GM19455 (cell line): ENCODE measurements at regions not wholly inside any gene's neighbourhood (a gene's known extent, or its start where the extent isn't known, plus 50 kb on each side); places are given as distances from the start of the nearest gene placed in this dataset.

ENCODE experiments used
- ATAC-seq: cut with Tn5 transposase; IDR thresholded peaks from one replicate; pipeline ENCODE4 v1.9.1; 2021; ENCODE audit not compliant: unreplicated experiment

GRCh38 chr13:53466576-53466975, 438.0 kb downstream of the OLFM4 start:
- no peak for ATAC-seq

DNA sequence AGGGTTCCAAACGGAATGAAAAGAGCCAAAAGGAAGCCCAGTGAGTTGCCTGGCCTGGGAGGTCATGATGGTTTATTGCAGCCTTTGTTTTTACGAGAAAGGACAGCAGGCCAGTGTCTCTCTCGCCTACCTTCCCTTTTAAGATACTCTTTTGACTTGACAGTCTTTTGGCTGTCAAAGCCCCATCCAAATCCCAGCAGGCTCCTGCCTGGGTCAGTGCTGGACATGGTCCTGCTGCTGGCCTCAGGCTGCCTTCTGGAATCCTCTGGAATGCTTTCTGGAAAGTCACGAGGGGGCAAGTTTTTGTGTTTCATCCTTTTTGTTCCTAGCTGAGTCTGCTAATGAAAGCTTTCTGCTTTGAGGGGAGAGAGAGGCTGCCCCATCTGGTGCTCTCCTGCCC, 444.8 kb downstream of the OLFM4 start:
- ATAC-seq: no peak

GRCh38 chr13:53474878-53475277, 446.3 kb downstream of the OLFM4 start:
- no peak for ATAC-seq

DNA sequence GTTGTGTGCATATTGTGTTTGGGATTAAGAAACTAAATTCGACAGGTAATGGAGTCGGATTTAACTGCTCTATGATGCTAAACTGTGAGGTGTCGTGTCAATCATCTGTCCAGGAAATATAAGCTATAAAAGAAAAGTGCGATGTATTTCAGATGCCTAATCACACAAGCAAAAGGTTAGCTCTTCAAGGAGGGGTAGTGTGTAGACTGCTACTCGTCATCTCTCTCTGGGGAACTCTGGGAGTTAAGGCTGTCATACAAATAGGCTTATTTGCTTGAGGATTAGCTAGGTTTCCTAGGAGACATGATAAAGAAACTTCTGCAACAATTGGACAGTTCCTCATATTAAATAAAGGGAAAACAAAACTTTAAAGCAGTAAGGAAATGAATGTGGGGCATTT, 462.1 kb downstream of the OLFM4 start:
- no peak for ATAC-seq

DNA sequence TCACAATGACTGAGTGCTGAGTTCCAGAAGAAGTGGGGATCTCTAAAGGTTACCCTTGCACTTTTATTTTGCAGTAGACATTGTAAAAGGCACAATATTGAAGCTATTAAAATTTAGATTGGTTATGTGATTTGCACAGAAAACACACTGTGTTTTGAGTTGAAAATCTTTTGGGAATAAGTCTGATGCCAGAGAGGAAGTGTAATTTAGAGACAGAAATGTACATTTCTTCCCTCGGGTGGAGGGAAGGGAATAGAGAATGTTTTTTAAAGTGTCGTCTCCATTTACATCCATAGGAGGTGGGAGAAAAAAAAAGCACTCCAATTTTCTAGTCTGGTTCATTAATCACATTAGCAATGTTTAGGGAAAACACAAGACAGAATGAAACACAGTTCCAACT, 465.8 kb downstream of the OLFM4 start:
- no peak for ATAC-seq

DNA sequence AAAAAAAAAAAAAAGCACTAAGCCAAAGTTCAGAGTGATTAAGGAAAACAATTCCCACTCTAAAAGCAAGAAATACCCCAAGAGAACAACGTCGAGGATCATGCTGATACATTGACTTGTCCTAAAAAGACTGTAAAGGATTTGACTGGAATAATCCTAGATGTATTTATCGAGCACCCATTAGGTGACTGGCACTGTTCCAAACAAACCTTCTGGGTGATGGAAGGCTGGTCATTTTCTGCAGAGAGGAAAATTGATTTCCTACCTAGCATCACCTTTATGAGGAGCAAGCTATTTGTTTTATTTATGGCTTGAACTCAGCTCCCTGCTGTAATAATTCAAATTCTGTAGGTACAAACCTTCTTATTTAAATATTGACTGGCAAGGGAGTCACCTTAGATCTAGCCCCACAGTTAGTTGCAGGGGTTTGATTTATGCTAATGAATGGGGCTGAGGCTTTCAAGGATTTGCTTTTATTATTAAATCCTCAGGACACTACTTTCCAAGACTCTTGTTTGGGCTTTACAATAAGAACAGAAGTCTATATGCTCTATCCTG, 471.0 kb downstream of the OLFM4 start:
- ATAC-seq: no peak

DNA sequence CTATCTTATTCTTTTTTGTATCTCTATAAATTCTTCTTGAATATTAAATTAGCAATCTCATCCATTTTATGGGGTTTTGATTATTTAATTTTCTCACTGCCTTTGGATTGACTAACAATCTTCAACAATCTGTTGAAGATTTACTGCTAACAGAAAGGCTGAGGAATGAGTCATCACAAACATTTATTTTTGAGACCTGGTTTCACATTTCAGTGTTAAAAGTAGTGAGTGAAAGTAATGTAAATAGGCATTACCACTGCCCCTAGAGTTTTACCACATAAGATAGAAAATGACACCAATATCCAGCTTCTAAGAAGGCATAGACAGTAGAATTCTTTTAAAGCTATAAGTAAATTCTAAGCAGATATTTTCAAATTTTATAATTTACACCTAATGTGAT, 472.8 kb downstream of the OLFM4 start:
- ATAC-seq: peak; percentile 78

DNA sequence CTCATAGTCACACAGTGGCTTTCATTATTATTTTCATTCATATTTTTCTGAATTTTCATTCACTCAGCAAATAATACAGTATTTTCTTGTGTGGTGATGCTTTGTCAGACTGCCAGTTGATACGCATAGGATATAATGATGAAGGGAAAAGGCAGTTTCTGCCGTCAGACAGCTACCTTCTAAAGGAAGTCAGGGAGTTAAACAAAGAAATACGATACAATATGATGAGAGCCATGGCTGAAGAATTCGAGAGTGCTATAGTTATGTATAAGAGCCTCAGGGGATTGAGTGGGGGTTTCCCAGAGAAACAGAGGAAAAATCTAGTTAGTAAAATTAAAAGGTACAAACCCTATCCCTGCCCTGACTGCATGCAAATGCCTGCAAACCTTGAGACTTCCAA, 479.1 kb downstream of the OLFM4 start:
- ATAC-seq: no peak

DNA sequence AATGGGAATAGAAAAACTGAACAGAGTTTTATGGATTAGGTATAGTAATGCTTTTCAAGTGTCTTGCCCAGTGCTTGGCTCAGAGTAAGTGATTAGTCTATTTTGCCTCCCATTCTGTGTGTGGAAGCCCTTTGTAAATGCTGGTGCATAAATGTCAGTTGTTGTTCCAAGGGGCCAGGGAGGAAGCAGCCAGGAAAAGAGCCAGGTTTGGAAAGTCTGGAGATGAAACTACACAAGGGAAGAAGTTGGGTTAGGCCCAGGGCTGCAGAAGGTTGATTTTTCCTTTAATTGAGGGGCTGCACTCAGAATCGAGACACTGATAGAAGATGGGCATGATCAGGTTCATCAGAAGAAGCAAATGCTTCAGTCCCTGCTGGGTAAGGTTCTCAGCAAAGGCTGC, 484.0 kb downstream of the OLFM4 start:
- ATAC-seq: no peak

- ATAC-seq: no peak
Observed at GRCh38 chr13:53513226-53513625, 484.6 kb downstream of the OLFM4 start.

DNA sequence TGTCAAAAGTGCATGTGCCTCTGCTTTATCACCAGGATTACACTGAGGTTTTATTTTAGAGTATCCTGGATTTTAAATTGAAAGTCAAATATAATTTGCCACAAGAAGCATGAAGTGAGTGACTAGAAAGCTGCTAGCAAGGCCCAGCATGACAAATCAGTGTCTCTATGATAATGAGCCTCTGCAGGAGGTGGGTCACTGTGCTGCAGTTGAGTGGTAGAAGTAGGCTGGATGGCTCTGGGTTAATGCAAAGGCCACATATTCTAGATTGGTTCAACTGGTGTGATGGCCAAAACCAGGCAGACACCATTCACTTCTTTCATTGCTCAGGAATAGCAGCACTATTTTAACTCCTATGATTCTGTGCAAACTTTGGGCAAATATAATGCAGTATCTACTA, 491.5 kb downstream of the OLFM4 start:
- ATAC-seq: no peak

DNA sequence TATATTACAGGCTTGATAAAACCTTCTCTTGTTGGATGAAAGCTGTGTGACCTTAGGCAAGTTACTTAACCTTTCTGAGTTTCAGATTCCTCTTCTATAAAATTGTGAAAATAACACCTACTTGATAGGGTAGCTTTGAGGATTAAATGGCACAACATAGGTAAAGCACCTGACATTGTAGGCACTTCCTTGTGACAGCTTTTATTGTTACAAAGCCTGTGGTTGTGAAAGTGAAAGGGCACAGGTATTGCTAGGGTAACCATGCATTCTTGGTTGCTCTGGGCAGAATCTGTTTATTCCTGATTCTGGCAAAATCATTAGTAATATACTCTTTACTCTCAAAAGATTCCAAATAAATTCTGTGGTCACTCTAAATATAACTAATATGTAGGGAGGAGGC, 493.4 kb downstream of the OLFM4 start:
- ATAC-seq: no peak

DNA sequence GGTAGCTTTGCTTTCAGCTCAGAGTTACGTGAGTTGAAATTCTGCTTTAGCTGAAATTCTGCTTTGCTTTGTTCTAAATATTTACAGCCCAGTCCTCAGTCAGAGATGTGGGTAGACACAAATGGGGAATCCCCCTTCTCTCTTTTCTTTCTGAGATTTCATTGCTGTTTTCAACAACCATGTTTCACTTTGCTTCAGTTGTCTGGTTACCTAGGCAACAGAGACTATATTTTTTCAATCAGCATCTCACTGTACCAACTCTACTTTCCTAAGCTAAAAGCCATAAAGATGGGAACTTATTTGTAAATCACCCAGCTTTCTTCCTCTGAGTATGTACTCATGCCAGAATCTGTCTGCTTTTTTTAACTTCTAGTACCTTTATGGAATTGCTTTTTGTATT, 509.0 kb downstream of the OLFM4 start:
- no peak for ATAC-seq

GRCh38 chr13:53545340-53545941, 516.8 kb downstream of the OLFM4 start:
- ATAC-seq: no peak

DNA sequence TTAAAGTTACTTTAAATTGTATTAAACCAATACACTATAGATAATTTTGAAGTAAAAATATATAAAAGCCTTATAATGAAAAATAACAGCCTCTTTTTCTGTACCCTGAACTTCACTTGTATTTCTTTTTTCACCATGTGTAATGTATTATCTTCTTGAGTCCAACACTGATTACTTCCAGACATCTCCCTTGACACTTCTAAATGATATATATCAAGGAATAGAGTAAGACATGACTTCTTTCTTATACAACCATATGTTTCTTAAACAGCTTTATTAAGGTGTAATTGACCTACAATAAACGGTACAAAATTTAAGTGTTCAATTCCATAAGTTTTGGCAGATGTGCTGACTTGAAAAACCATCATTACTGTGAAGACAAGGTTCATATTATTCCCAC, 531.9 kb downstream of the OLFM4 start:
- ATAC-seq: no peak

DNA sequence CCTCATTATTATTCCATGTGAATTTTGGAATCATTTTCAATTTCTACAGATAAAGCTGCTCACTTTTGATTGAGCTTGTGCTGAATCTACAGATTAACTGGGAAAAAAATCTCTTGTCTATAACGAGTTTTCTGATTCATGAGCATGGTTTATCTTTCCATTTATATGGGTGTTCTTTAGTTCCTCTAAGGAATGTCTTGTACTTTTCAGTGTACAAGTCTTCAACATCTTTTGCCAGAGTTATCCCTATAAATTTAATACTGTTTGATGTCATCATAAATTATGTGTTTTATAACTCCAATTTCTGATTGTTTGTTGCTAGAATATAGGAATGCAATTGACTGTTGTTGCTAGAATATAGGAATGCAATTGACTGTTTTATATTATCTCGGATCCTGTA, 533.8 kb downstream of the OLFM4 start:
- ATAC-seq: no peak

GRCh38 chr13:53568491-53568890, 539.9 kb downstream of the OLFM4 start:
- no peak for ATAC-seq

DNA sequence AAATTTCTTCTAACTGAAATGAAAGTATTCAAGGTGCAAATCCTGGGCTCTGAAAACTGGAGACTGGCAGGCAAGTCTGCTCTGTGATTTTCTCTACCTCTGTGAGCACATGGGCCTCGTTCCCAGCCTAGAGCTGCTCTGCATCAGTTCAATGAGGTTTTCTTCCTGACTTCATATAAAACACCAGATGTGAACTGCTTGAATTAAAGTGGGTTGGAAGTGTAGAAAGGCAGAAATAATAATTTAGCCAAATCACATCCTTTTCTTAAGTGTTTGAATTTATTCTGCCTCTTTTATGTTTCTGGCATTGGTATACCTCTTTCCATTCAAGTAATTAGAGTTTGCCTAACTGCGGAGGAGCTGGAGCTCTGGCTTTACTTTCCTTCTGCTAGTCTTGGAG, 540.8 kb downstream of the OLFM4 start:
- ATAC-seq: no peak

DNA sequence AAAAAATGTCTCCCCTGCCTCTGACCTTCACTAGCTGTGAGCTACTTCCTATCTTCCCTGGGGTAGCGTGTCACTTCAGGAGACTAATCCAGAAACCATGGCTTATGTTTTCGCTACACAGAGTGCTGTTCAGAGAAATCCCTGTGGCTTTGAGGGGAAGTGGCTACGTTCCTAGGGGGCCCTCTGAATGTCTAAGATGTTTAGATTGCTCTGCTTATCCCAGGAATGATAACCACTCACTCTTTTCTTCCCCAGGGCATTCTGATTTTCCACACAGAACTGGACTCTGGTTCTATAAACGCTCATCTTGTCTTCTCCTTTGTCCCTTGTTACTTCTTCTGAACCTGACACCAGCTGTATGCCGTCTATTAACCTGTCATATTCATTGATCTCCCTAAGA, 572.5 kb downstream of the OLFM4 start:
- no peak for ATAC-seq

- ATAC-seq: no peak
Observed at GRCh38 chr13:53605326-53605725, 576.7 kb downstream of the OLFM4 start.

DNA sequence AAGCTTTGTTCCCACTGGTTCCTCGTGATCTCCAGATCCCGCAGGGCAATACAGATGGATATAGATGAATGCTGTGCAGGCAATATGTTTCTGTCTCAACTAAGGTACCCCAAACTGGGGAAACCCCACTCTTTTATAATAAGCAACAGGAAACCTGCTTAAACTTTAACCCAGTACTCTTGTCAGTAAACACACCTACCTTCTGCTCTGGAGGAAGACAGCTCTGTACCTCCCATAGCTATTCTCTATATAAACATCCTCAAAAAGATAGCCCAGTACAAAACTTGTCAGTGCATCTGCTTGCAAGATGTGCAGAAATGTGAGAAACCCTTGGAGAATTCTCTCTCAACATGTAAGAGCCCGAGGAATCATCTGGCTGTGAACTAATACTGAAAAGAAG, 583.6 kb downstream of the OLFM4 start:
- no peak for ATAC-seq

DNA sequence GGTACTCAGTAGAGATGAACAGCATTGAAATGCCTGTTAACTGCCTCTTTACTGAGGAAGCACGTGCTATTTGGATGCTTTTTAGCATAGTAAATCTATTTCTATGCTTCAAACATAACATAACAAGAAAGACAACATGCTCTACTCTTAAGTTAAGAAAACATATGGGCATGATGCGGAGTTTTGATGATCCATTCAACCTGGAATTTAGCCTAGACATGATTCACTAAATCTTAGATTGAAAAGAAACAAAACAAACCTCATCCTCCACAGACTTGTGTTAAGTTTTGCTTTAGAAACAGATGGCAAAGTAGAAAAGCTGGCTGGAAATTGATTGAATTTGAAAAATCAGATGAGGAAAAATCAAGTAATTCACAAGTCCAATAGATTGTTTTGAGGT, 593.8 kb downstream of the OLFM4 start:
- no peak for ATAC-seq

DNA sequence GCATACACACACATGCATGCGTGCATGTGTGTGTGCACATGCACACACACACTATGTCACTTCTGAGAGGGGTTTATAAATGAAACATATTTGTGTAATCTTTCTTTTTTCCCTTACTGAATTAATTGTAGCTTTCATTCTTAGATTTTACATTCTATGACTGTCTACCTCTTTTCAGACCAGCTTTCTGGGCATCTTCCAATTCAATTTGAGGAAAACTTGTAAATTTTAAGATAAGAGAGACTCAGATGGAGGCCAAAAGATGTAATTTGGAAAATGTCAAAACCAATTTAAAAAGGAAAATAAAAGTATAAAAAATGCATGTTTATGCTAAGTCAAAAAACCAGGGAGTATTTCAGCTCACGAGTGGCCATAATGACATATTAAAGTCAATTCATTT, 594.5 kb downstream of the OLFM4 start:
- no peak for ATAC-seq
